ENCODE measurements at regions not wholly inside any gene's neighbourhood (a gene's known extent, or its start where the extent isn't known, plus 50 kb on each side); places are given as distances from the start of the nearest gene placed in this dataset.

- Histone ChIP-seq H3K9ac (ENCODE audit: low read length) (no peak overlapping the region), H3K79me2 (ENCODE audit: insufficient read depth, low read length) (no peaks in the 10 kb centered on the region), H3K4me1 (ENCODE audit: insufficient read depth, low read length, severe bottlenecking) (no peaks in the 10 kb centered on the region), H3K4me3 (ENCODE audit: low read depth, low read length, poor library complexity, severe bottlenecking) (no peak overlapping the region), H3F3A (ENCODE audit: insufficient read depth, low read length) (no peaks in the 10 kb centered on the region), H4K20me1 (ENCODE audit: insufficient read depth, low read length) (no peaks in the 10 kb centered on the region), H3K9me3 (ENCODE audit: low read length) (no peaks in the 10 kb centered on the region), H3K27me3 (ENCODE audit: insufficient read depth, low read length) (no peaks in the 10 kb centered on the region), H3K9me2 (ENCODE audit: low read depth, low read length) (no peaks in the 10 kb centered on the region), H3K27ac (ENCODE audit: low read depth, low read length, poor library complexity, severe bottlenecking) (no peak overlapping the region), H3K36me3 (ENCODE audit: insufficient read depth, low read length) (no peaks in the 10 kb centered on the region), H3K4me2 (ENCODE audit: low read length) (no peak overlapping the region), H2AFZ (ENCODE audit: low read length) (no peak overlapping the region)
- TF ChIP-seq CTCF (IDR thresholded peaks at IDR 0.05; ENCODE audit: low read length) (no peak), EZH2 (IDR thresholded peaks at IDR 0.05; ENCODE audit: borderline replicate concordance, low read length) (no peak)
Observed at GRCh38 chr5:106649031-106649430, 1021.7 kb downstream of the EFNA5 start.

- no peak overlapping the region for H3K27ac ChIP-seq (ENCODE audit: low read depth, low read length, poor library complexity, severe bottlenecking)
- H3K4me2 ChIP-seq (ENCODE audit: low read length): no peak overlapping the region
- H3K9me3 ChIP-seq (ENCODE audit: low read length): no peaks in the 10 kb centered on the region
- no peak overlapping the region for H3K9ac ChIP-seq (ENCODE audit: low read length)
- TF ChIP-seq CTCF (IDR thresholded peaks at IDR 0.05; ENCODE audit: low read length) (no peak), EZH2 (IDR thresholded peaks at IDR 0.05; ENCODE audit: borderline replicate concordance, low read length) (no peak)
- H3K9me2 ChIP-seq (ENCODE audit: low read depth, low read length): no peaks in the 10 kb centered on the region
- H3K4me3 ChIP-seq (ENCODE audit: low read depth, low read length, poor library complexity, severe bottlenecking): no peak overlapping the region
- no peaks in the 10 kb centered on the region for H3K4me1 ChIP-seq (ENCODE audit: insufficient read depth, low read length, severe bottlenecking)
- no peaks in the 10 kb centered on the region for H3K79me2 ChIP-seq (ENCODE audit: insufficient read depth, low read length)
- no peaks in the 10 kb centered on the region for H3F3A ChIP-seq (ENCODE audit: insufficient read depth, low read length)
- H3K36me3 ChIP-seq (ENCODE audit: insufficient read depth, low read length): no peaks in the 10 kb centered on the region
- H2AFZ ChIP-seq (ENCODE audit: low read length): no peak overlapping the region
- no peaks in the 10 kb centered on the region for H4K20me1 ChIP-seq (ENCODE audit: insufficient read depth, low read length)
- H3K27me3 ChIP-seq (ENCODE audit: insufficient read depth, low read length): no peaks in the 10 kb centered on the region
Observed at GRCh38 chr5:106648401-106648800, 1022.3 kb downstream of the EFNA5 start.

- H3K27ac ChIP-seq (ENCODE audit: low read depth, low read length, poor library complexity, severe bottlenecking): no peak overlapping the region
- no peak overlapping the region for H3K9ac ChIP-seq (ENCODE audit: low read length)
- no peak overlapping the region for H3K4me2 ChIP-seq (ENCODE audit: low read length)
- H3K36me3 ChIP-seq (ENCODE audit: insufficient read depth, low read length): no peaks in the 10 kb centered on the region
- H3K9me2 ChIP-seq (ENCODE audit: low read depth, low read length): no peaks in the 10 kb centered on the region
- H2AFZ ChIP-seq (ENCODE audit: low read length): no peak overlapping the region
- no peaks in the 10 kb centered on the region for H4K20me1 ChIP-seq (ENCODE audit: insufficient read depth, low read length)
- no peaks in the 10 kb centered on the region for H3K27me3 ChIP-seq (ENCODE audit: insufficient read depth, low read length)
- no peaks in the 10 kb centered on the region for H3F3A ChIP-seq (ENCODE audit: insufficient read depth, low read length)
- H3K9me3 ChIP-seq (ENCODE audit: low read length): no peaks in the 10 kb centered on the region
- no peaks in the 10 kb centered on the region for H3K79me2 ChIP-seq (ENCODE audit: insufficient read depth, low read length)
- H3K4me3 ChIP-seq (ENCODE audit: low read depth, low read length, poor library complexity, severe bottlenecking): no peak overlapping the region
- TF ChIP-seq EZH2 (IDR thresholded peaks at IDR 0.05; ENCODE audit: borderline replicate concordance, low read length) (no peak), CTCF (IDR thresholded peaks at IDR 0.05; ENCODE audit: low read length) (no peak)
- H3K4me1 ChIP-seq (ENCODE audit: insufficient read depth, low read length, severe bottlenecking): no peaks in the 10 kb centered on the region
Observed at GRCh38 chr5:106646106-106646505, 1024.6 kb downstream of the EFNA5 start.
